K562 (cell line): ENCODE measurements at regions not wholly inside any gene's neighbourhood (a gene's known extent, or its start where the extent isn't known, plus 50 kb on each side); places are given as distances from the start of the nearest gene placed in this dataset.
"Not testable (repeated sequence)": the region's sequence is repeated elsewhere in the genome, so short reads cannot be mapped to it uniquely, and the experiment has no call there.

Experiments used
- TF ChIP-seq, protein P1 (sequence below), 2 experiments: IDR thresholded peaks; 2 replicates each; pipeline ENCODE4 v1.6.1; 2011; ENCODE audit warnings: borderline replicate concordance in 1 of 2, control low read depth in 1 of 2, low read depth in 1 of 2, low read length in 1 of 2, mild to moderate bottlenecking in 1 of 2, mixed read lengths in 1 of 2, moderate library complexity in 1 of 2; ENCODE audit not compliant: insufficient read depth in 1 of 2, insufficient read length in 1 of 2, poor library complexity in 1 of 2, severe bottlenecking in 1 of 2; ENCODE audit errors: extremely low read depth in 1 of 2
- TF ChIP-seq, protein P2 (sequence below): sonication (generic); formaldehyde crosslinking; IDR thresholded peaks from 2 replicates; pipeline ENCODE4 v1.8.1; 2022; ENCODE audit warnings: missing genetic modification reagents
- TF ChIP-seq, protein P3 (sequence below), 3 experiments: IDR thresholded peaks in 2 of 3; conservative IDR thresholded peaks in 1 of 3; 2 replicates each; pipeline ENCODE4 v1.5.1; 2011 to 2012; ENCODE audit warnings: low read length in 3 of 3, mild to moderate bottlenecking in 3 of 3, control low read depth in 2 of 3, improper control_type of control experiment in 1 of 3, inconsistent platforms in 1 of 3, low read depth in 1 of 3, mixed read lengths in 1 of 3, moderate library complexity in 1 of 3; ENCODE audit not compliant: insufficient read depth in 2 of 3

DNA sequence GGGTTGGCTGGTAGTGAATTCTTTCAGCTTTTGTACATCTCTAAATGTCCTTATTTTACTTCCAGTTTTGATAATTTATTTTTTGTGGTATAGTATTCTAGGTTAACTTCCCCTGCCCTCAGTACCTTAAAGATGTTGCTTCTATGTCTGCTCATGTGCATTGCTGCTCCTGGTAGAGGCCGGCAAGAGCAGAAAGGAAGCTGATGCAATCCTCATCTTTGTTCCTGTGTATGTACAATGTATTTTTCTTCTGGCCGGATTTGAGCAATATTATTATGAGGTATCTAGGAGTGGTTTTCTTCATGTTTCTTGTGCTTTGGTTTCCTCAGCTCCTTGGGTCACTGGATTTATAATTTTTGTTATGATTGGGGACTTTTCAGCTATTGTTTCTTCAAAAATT is 308.7 kb downstream of the FAM72C start:
- TF ChIP-seq, protein P1, sequence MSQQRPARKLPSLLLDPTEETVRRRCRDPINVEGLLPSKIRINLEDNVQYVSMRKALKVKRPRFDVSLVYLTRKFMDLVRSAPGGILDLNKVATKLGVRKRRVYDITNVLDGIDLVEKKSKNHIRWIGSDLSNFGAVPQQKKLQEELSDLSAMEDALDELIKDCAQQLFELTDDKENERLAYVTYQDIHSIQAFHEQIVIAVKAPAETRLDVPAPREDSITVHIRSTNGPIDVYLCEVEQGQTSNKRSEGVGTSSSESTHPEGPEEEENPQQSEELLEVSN (IDR thresholded peaks at IDR 0.05; ENCODE audit: borderline replicate concordance in 1 of 2, extremely low read depth in 1 of 2, insufficient read depth in 1 of 2, insufficient read length in 1 of 2, low read depth in 1 of 2, low read length in 1 of 2, poor library complexity in 1 of 2, severe bottlenecking in 1 of 2) = not testable (repeated sequence)
- TF ChIP-seq, protein P2, sequence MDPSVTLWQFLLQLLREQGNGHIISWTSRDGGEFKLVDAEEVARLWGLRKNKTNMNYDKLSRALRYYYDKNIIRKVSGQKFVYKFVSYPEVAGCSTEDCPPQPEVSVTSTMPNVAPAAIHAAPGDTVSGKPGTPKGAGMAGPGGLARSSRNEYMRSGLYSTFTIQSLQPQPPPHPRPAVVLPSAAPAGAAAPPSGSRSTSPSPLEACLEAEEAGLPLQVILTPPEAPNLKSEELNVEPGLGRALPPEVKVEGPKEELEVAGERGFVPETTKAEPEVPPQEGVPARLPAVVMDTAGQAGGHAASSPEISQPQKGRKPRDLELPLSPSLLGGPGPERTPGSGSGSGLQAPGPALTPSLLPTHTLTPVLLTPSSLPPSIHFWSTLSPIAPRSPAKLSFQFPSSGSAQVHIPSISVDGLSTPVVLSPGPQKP (CRISPR knock-in tag) = not testable (repeated sequence)
- TF ChIP-seq, protein P3, sequence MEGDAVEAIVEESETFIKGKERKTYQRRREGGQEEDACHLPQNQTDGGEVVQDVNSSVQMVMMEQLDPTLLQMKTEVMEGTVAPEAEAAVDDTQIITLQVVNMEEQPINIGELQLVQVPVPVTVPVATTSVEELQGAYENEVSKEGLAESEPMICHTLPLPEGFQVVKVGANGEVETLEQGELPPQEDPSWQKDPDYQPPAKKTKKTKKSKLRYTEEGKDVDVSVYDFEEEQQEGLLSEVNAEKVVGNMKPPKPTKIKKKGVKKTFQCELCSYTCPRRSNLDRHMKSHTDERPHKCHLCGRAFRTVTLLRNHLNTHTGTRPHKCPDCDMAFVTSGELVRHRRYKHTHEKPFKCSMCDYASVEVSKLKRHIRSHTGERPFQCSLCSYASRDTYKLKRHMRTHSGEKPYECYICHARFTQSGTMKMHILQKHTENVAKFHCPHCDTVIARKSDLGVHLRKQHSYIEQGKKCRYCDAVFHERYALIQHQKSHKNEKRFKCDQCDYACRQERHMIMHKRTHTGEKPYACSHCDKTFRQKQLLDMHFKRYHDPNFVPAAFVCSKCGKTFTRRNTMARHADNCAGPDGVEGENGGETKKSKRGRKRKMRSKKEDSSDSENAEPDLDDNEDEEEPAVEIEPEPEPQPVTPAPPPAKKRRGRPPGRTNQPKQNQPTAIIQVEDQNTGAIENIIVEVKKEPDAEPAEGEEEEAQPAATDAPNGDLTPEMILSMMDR (IDR thresholded peaks at IDR 0.05 in 2 of 3, conservative IDR thresholded peaks at IDR 0.05 in 1 of 3; ENCODE audit: insufficient read depth in 2 of 3, low read depth in 1 of 3, low read length in 3 of 3) = not testable (repeated sequence)
